Neural cell (in vitro differentiated cells): ENCODE measurements at regions not wholly inside any gene's neighbourhood (a gene's known extent, or its start where the extent isn't known, plus 50 kb on each side); places are given as distances from the start of the nearest gene placed in this dataset.

Experiments
- H2AFZ ChIP-seq: fragments of 200-600, 300-800 bp; sonication (generic), shearing (Covaris generic); 2 replicates; pipeline ENCODE4 v1.6.0; 2014; ENCODE audit warnings: low read depth, mild to moderate bottlenecking, antibody characterized with exemption, low read length, moderate library complexity
- H3F3A ChIP-seq: fragments of 200-600 bp; shearing (Covaris generic); 2 replicates; pipeline ENCODE4 v1.6.1; 2016; ENCODE audit warnings: mild to moderate bottlenecking, moderate library complexity, mixed read lengths, antibody characterized with exemption, low read length; ENCODE audit not compliant: insufficient read depth, poor library complexity, severe bottlenecking
- H3K27ac ChIP-seq: fragments of 200-600, 300-800 bp; sonication (generic), shearing (Covaris generic); 2 replicates; pipeline ENCODE4 v1.5.1; 2014; ENCODE audit warnings: mild to moderate bottlenecking, low read length, moderate library complexity
- H3K27me3 ChIP-seq: fragments of 300-800, 200-600 bp; sonication (generic), shearing (Covaris generic); 2 replicates; pipeline ENCODE4 v1.6.0; 2014; ENCODE audit warnings: mild to moderate bottlenecking, low read depth, low read length, moderate library complexity; ENCODE audit not compliant: insufficient read depth
- H3K36me3 ChIP-seq: fragments of 300-800, 200-600 bp; sonication (generic), shearing (Covaris generic); 2 replicates; pipeline ENCODE4 v1.5.1; 2014; ENCODE audit warnings: mild to moderate bottlenecking, antibody characterized with exemption, low read length, moderate library complexity; ENCODE audit not compliant: insufficient read depth
- H3K4me2 ChIP-seq: fragments of 300-800, 200-600 bp; sonication (generic), shearing (Covaris generic); 2 replicates; pipeline ENCODE4 v1.6.0; 2014; ENCODE audit warnings: mild to moderate bottlenecking, low read length
- H3K4me3 ChIP-seq: fragments of 300-800, 200-600 bp; sonication (generic), shearing (Covaris generic); 2 replicates; pipeline ENCODE4 v1.5.1; 2014; ENCODE audit warnings: mild to moderate bottlenecking, low read length, moderate library complexity
- H3K79me2 ChIP-seq: fragments of 200-600 bp; shearing (Covaris generic); replicated peaks from 2 replicates; pipeline ENCODE4 v1.6.0; 2014; ENCODE audit warnings: mild to moderate bottlenecking, low read length, moderate library complexity; ENCODE audit not compliant: insufficient read depth
- H3K9ac ChIP-seq: fragments of 300-800, 200-600 bp; sonication (generic), shearing (Covaris generic); 2 replicates; pipeline ENCODE4 v1.6.1; 2016; ENCODE audit warnings: mild to moderate bottlenecking, low read length, mixed read lengths
- H3K9me2 ChIP-seq: fragments of 200-600 bp; shearing (Covaris generic); 2 replicates; pipeline ENCODE4 v1.6.1; 2016; ENCODE audit warnings: mild to moderate bottlenecking, low read length, mixed read lengths; ENCODE audit not compliant: insufficient read depth
- H3K9me3 ChIP-seq: fragments of 200-600, 300-800 bp; sonication (generic), shearing (Covaris generic); 2 replicates; pipeline ENCODE4 v1.6.1; 2016; ENCODE audit warnings: mild to moderate bottlenecking, mixed run types, low read length, moderate library complexity, mixed read lengths
- H4K20me1 ChIP-seq: fragments of 200-600 bp; shearing (Covaris generic); 2 replicates; pipeline ENCODE4 v1.6.1; 2016; ENCODE audit warnings: mild to moderate bottlenecking, mixed run types; ENCODE audit not compliant: insufficient read depth
- CTCF ChIP-seq: fragments of 450-650 bp; IDR thresholded peaks from 2 replicates; pipeline ENCODE4 v1.5.1; 2014; ENCODE audit warnings: antibody characterized with exemption, mild to moderate bottlenecking, moderate library complexity; ENCODE audit not compliant: poor library complexity, severe bottlenecking
- EP300 ChIP-seq: fragments of 450-650 bp; conservative IDR thresholded peaks from 2 replicates; pipeline ENCODE4 v1.6.1; 2014; ENCODE audit warnings: antibody characterized with exemption, mild to moderate bottlenecking, moderate library complexity; ENCODE audit not compliant: poor library complexity, severe bottlenecking
- EZH2 ChIP-seq: fragments of 200-600, 300-800 bp; shearing (Covaris generic), sonication (generic); IDR thresholded peaks from 2 replicates; pipeline ENCODE4 v1.6.1; 2014; ENCODE audit warnings: antibody characterized with exemption, low read length, borderline replicate concordance, mild to moderate bottlenecking; ENCODE audit not compliant: insufficient read depth, poor library complexity, severe bottlenecking
- MXI1 ChIP-seq: fragments of 450-650 bp; conservative IDR thresholded peaks from 2 replicates; pipeline ENCODE4 v1.6.1; 2014; ENCODE audit warnings: antibody characterized with exemption, mild to moderate bottlenecking; ENCODE audit not compliant: poor library complexity, severe bottlenecking
- POLR2AphosphoS5 ChIP-seq: IDR thresholded peaks from 2 replicates; pipeline ENCODE4 v1.6.1; 2012
- RAD21 ChIP-seq: fragments of 450-650 bp; conservative IDR thresholded peaks from 2 replicates; pipeline ENCODE4 v1.6.1; 2014; ENCODE audit warnings: antibody characterized with exemption, mild to moderate bottlenecking, moderate library complexity
- REST ChIP-seq: IDR thresholded peaks from 2 replicates; pipeline ENCODE4 v1.6.1; 2012; ENCODE audit warnings: borderline replicate concordance
- SMC3 ChIP-seq: fragments of 450-650 bp; conservative IDR thresholded peaks from 2 replicates; pipeline ENCODE4 v1.6.1; 2014; ENCODE audit warnings: antibody characterized with exemption, mild to moderate bottlenecking, moderate library complexity; ENCODE audit not compliant: poor library complexity
- TAF1 ChIP-seq: IDR thresholded peaks from 2 replicates; pipeline ENCODE4 v1.6.1; 2012; ENCODE audit warnings: low read depth

- Histone ChIP-seq H4K20me1 (no peaks in the 10 kb centered on the region), H3K9me3 (no peaks in the 10 kb centered on the region), H3K4me2 (peak overlapping the region; percentile 30), H3K9me2 (no peaks in the 10 kb centered on the region), H3K27me3 (no peaks in the 10 kb centered on the region), H3K79me2 (no peaks in the 10 kb centered on the region), H2AFZ (peak overlapping the region; percentile 67), H3K9ac (peak overlapping the region; percentile 81), H3K27ac (peak overlapping the region; percentile 82), H3K36me3 (no peaks in the 10 kb centered on the region), H3F3A (no peaks in the 10 kb centered on the region), H3K4me3 (peak overlapping the region; percentile 75)
- no peak for TF ChIP-seq REST
- TF ChIP-seq EZH2, result no peak
- no peak for TF ChIP-seq SMC3
- no peak for TF ChIP-seq CTCF
- TF ChIP-seq RAD21, result no peak
- TF ChIP-seq MXI1, result no peak
- no peak for TF ChIP-seq EP300
- TF ChIP-seq POLR2AphosphoS5, result no peak
- TF ChIP-seq TAF1, result no peak
These were observed 74.2 kb upstream of the ZBED5 start for GRCh38 chr11:10931761-10932670.

- TF ChIP-seq SMC3 (no peak), RAD21 (no peak), EP300 (peak; percentile 25), EZH2 (no peak), TAF1 (no peak), REST (peak; percentile 48), POLR2AphosphoS5 (peak; percentile 49), CTCF (peak; percentile 3), MXI1 (peak; percentile 25)
- Histone ChIP-seq H3K27me3 (no peaks in the 10 kb centered on the region), H3K36me3 (no peaks in the 10 kb centered on the region), H3K79me2 (no peaks in the 10 kb centered on the region), H3K4me2 (peak overlapping the region; percentile 48), H3K9me2 (no peaks in the 10 kb centered on the region), H3K4me3 (peak overlapping the region; percentile 75), H3F3A (no peaks in the 10 kb centered on the region), H4K20me1 (no peaks in the 10 kb centered on the region), H3K9ac (peak overlapping the region; percentile 81), H2AFZ (peak overlapping the region; percentile 67), H3K27ac (peak overlapping the region; percentile 82), H3K9me3 (no peaks in the 10 kb centered on the region)
These were observed 73.3 kb upstream of the ZBED5 start for GRCh38 chr11:10930972-10931760.
